Stimulated activated naive CD4-positive, alpha-beta T cell treated with Interleukin-2 at 50 U/mL for 16 hours (primary cell): ENCODE measurements at regions not wholly inside any gene's neighbourhood (a gene's known extent, or its start where the extent isn't known, plus 50 kb on each side); places are given as distances from the start of the nearest gene placed in this dataset.

ENCODE experiments used
- DNase-seq: peaks from one replicate; lab custom pipeline; 2025; lab: John Stamatoyannopoulos, UW

- no peak for DNase-seq
Observed at GRCh38 chr10:31583293-31583692, 264.3 kb downstream of the ZEB1 start.

- no peak for DNase-seq
Observed at GRCh38 chr10:31582365-31583052, 263.5 kb downstream of the ZEB1 start.

- DNase-seq: no peak
Observed at GRCh38 chr10:31581741-31582323, 262.8 kb downstream of the ZEB1 start.

- DNase-seq: no peak
Observed at GRCh38 chr10:31580646-31581045, 261.6 kb downstream of the ZEB1 start.
